ENCODE measurements at regions not wholly inside any gene's neighbourhood (a gene's known extent, or its start where the extent isn't known, plus 50 kb on each side); places are given as distances from the start of the nearest gene placed in this dataset.

DNA sequence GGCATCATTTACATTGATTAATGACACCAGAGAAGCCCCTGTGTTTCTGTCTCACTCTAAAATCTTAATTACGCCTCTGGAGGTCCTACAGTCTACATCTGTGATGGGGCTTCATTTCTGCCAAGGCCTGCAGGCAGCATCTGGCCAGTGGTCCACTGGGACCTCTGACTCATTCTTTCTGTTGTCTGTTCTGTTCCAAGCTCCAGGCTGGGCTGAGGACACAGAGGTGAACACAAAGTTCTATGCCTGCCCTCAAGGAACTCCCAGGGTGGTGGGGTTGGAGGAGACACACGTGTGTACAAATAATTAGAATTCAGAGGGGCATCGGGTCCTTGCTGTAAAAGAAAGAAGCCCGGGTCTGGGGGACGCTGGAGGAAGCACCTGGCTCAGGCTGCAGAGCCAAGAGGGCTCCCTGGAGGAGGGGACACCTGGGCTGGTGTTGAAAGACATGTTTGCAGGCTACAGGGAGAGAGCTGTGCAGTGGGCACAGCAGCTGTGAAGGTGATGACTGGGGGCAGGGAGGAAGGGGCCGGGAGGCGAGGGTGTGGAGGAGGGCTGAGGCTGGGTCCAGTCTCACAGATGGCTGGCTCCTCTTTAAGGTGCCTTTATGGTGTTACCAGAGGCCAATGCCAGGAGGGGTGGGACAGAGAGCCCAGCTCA lies 103.3 kb upstream of the PRR23E start:
- DNase-seq (ENCODE audit: low spot score): no peak

DNA sequence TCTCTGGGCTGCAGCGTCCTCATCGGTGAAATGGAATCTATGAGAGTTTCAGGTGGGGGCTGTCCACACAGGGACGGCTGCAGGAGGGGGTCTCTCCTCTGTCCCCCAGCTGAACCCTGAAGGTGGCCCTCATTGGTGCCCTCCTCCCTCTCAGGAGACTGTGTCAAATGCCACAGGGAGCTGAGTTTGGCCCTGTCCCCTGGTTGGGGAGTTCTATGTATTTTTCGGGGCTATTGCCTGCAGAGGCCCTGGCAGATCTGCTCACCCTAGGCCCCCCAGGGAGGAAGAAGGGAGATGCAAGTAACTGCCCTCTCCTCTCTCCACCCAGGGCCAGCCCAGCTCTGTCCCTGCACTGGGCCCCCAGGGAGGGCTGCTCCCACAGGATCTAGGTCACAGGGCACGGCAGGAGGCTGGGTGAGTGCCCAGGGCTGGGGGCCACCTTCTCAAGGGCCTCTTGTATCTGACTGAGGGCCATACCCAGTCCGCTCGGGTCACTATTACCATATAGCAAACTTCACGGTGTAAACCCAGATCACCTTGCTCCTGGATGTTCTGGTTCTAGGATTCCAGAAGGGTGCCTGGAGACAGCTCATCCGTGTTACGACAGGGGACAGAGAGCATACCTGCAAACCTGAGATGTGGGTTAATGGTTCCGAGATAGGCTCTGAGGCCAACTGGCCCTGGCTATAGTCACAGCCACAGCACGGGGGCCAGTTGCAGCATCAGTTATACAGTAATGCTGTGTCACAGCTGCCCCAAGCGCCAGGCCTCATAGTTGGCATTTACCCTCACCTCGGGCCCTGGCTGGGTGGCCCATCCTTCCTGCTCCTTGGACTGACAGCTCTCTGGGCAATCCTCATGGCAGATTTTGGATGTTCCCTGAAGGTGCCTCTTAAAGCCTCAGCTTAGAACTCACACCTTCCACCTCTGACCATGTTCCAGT lies 102.4 kb upstream of the PRR23E start:
- DNase-seq (ENCODE audit: low spot score): no peak

DNA sequence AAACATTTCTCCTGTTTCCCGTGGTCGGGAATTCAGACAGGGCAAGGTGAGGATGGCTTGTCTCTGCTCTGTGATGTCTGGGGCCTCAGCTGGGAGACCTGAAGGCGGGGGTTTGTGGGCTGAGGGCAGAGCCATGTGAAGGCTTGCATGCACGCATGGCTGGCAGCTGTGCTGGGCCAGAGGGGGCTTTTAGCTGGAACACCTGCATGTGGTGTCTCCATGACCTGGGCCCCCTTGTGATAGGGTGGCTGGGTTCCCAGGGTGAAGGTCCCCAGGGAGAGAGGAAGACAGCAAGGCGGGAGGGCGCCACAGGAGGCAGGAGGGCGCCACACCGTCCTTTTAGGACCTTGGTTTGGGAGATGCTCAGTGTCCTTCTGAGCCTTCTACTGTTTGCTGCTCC lies 101.6 kb upstream of the PRR23E start:
- DNase-seq (ENCODE audit: low spot score): no peak

DNA sequence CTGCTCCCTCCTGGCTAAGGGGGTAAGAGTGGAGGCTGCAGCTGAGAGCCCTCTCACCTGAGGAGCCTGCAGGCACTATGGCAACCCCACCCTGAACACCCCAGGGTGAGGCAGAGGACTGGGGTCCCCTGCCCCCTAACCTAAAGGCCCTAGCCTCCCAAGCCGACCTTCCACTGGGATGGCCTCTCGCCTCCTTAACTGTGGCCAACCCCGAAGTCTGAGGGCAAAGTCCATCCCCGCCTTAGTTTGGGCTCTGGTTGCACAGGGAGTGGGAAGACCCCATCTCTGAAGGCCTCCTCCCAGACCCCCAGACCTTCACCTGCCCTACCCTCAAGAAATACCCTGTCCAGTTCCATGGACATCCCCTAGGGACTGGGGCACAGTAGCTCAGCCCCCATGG lies 100.6 kb upstream of the PRR23E start:
- DNase-seq (ENCODE audit: low spot score): no peak

DNA sequence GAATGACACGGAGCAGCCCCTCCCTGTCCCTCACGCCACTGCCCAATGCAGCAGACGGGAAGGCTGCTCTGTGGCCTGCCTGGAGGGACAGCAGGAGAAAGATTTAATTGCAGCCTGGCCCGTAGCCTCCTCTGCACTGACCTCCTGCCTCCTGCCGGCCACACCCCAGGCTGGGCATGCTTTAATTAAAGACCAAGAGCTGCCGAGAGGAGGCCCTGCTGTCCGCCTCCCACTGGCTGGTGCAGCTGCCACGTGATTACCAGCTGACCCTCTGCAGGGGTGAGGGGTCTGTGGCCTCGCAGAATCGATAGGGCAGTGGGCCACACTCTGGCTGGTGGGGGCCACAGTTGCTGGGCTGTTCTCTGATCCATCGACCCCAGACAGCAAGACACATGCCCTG lies 100.2 kb upstream of the PRR23E start:
- no peak for DNase-seq (ENCODE audit: low spot score)

DNA sequence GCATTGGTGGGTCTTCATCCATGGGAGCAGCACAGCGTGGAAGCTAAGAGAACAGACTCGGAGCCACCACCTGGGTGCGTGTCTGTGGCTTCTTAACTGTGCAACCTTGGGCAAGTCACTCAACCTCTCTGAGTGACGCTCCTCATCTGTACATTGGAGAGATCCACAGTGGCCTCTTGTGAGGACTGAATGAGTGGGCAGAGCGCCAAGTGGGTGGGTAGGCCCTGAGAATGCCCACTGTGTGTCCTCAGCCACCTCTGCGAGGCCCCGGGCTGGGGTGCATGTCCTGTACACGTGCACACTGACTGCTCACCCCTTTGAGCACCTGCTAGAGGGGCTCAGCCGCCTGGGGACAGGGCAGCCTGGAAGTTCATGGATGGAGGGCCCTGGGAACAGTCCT lies 99.6 kb upstream of the PRR23E start:
- DNase-seq (ENCODE audit: low spot score): no peak

DNA sequence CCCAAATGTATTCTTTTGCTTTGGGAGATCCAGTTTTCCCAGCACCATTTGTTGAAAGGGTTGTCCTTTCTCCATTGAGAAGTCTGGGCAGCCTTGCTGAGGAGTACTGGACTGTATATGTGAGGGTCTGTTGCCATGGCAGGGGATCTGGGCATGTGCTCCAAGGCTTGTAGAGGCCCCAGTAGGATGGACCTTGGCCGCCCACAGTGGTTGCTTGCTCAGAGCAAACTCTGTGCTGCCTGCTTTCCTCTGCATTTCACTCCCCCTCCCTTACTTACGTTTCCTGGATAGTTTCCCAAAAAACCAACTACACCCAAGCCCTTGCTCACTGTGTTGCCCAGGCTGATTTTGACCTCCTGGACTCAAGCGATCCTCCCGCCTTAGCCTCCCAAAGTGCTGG lies 97.2 kb upstream of the PRR23E start:
- DNase-seq (ENCODE audit: low spot score): no peak

DNA sequence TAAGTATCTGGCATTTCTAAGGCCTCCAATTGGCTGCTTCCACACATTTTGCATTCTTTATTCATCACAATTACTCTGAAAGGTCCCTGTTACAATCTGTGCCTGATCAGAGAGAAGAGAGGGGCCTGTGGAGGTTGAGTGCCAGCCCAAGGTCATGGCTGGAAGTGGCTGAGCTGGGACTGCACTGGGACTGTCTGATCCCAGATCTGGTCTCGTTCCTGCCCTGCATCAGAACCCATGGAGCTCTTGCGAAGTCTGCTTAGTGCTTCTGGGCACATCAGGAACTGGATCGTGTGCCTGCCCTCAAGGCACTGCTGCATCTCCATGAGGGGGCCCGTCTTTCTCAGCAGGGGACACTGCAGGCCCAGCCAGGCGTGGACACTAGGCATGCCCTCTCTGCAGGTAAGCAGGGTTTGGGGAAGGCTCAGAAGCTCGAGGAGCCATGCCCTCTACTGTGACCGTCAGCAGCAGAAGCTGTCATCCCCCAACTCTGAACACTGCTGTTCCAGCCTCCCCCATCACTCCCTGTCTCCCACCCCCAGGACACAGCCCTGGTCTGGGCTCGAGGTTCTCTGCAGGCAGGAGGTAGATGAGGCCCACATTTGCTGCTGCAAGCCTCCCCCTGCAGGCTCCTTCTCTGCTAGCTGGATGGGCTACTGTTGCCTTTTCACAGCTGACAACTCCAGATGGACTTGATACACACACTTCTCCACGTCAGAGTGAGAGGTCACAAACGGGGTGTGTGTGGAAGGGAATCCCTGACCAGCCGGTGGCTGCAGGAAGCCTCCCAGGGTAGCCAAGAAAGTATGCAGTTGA lies 96.5 kb upstream of the PRR23E start:
- DNase-seq (ENCODE audit: low spot score): no peak

DNA sequence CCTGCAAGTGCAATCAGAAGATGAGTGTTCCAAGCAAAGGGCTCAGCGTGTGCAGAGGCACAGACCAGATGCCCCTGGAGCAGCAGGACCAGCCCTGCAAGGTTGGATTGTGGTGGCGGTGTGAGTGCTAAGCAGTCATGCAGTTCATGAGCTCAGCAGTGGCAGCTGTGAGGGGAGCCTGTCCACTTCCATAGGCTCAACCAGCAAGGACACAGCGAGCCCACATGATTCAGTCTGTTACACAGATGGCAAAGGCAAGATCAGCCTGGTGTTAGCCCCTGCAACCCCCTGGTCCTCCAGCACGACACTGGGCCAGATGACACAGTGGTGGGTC lies 95.9 kb upstream of the PRR23E start:
- DNase-seq (ENCODE audit: low spot score): no peak

DNA sequence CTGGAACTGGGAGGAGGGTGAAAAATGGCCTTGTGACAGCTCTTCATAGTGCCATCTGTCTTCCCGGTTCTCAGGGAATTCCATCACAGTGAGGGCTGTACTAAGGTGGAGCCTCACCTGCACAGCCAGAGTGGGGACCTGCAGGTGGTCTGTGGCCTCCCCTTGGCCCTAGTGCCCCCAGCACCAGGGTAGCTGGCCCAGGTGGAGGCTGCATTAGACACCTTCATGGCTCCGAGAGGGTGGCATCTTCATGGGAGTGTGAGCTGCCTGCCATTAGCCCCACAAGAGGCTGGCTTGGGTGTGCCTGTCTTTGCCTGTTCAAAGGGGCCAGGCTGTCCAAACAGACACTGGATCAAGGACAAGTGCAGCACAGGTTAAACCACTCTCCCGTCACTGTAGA lies 95.5 kb upstream of the PRR23E start:
- no peak for DNase-seq (ENCODE audit: low spot score)

DNA sequence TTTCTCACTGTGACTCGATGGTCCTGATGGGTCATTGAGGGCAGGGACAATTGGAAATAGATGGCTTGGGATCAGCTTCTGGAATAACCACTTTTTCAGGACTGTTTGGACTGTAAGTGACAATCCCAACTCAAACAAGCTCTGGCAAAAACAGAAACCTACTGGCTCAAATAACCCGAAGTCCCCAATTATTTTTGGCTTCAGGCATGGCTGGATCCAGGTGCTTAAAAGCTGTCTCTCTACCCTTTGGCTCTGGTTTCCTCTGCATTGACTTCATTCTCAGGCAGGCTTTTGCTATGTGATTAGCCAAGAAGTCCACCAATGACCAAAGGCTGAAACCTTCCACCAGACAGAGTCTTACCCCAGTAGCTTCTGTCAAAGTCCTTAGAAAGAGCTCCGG lies 92.9 kb upstream of the PRR23E start:
- no peak for DNase-seq (ENCODE audit: low spot score)

DNA sequence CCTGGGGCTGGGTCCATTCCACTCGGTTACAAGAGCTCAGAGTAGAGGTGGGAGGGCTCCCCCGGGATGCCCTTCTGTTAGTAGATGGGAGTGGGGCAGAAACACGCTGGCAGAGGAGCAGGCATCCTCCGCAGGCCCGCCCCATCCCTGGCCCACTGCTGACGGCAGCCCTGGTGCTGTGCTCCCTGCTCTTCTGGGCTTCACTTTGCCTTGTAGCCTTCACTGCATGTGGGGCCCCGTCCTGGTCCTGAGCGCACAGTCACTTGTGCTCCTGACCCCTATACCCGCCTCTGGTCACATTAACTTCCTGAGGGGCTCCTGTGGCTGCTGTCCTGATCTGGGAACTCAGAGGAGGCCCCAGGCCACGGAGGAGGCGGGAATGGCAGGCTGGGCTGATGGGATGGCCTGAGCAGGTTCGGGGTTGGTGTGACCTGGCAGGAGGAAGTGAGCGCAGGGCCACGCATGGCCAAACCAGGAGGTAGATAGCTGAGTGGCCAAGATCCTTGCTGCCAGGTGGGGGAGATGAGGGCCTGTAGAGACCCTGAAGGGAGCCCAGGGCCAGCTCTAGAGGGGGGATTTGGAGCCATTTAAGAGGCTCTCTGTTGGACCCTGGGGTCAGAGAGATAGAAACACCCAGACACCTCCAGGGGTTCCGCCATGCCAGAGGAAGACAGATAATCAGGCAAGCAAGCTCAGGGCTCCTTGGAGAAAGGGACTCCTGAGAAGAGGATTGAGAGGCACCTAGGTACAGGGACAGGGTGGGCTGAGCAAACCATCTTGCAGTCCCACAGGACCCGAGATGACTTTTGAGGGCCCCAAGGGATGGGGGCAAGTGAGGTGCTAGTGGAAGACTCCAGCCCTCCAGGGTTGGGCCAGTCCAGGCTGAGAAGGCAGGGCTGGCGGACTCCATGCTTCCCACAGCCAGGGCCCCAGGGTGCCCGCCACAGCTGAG lies 92.2 kb upstream of the PRR23E start:
- no peak for DNase-seq (ENCODE audit: low spot score)

DNA sequence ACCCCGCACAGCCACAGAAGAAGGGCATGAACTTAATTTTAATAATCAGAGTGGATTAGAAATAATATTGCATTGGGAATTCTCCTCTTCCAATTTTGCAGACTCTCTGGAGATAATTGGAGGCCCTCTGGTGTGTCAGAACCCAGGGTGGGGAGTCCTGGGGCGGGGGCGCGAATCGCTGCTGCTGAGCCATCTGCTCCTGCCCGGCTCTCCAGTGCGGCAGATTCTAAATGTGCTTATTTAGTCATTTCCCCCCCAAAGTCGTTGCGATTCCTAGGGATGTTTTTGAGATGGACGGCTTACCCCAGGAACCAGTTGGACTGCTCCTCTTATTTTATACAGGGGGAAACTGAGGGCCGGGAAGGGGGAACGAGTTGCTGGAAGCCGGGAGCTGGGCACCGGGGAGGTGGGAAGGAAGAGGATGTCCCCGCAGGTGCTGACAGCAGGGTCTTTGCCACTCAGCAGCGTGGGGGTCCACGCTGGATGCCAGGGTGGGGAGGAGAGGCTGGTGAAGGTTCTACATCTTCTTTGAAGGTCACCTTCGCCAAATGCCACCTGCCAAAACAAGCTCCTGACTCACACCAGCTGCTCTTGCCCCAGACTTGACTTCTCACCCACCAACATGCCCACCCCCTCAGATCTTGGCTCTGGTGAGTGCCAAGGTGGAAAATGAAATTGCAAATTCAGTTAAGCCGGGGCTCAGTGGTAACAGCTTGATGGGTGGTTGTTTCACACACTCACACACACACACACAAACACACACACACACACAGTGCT lies 91.3 kb upstream of the PRR23E start:
- DNase-seq (ENCODE audit: low spot score): no peak

DNA sequence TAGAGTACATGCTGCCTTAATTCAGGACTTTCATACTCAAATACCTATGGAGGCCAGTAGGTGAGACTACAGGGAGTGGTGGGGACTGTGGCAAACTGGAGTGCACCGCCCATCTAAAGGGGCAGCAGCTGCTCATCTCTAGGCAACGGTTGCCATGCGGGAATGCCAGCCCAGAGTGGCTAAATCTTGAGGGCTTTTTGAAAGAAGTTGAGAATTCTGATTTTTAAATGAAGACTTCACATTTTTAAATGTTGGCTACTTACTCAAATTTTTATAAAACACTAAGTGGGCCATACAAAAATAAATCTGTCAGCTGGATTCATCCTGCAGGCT lies 90.8 kb upstream of the PRR23E start:
- no peak for DNase-seq (ENCODE audit: low spot score)

DNA sequence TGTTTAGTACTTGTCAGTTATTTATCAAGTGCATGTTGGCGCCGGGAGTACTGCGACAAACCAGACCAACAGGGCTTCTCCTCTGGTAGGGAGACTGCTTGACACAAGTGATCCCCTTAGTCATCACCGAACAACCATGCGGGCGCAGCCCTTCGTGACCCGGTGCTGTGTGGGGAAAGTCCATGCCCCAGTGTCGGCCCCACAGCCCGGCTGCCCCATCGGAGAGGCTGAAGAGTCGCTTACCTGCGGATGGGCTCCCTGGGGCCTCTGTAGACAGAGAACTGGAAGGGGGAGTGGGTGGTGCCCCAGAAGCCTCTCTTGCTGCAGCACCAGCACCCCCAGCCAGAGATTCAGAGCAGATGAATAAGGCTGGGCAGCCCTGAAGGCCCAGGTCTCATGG lies 90.3 kb upstream of the PRR23E start:
- no peak for DNase-seq (ENCODE audit: low spot score)

DNA sequence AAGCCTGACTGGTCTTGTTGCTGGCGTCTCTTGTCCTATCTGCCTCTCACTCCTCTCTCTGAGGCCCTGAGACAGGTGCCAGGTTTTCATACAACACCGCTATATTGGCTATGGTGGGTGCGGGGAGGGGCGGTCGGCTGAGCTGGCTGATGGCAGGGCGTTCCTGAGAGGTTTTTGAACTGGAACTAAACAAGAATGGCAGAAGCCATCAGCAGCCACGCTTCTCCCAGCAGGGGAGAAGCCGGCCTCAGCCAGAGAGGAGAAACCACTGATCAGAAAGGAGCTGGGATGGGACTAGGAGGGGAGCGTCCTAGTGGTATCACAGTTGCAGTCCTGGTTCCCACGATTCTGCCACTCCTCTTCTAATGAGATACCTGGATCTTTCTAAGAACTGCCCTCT lies 89.9 kb upstream of the PRR23E start:
- no peak for DNase-seq (ENCODE audit: low spot score)

DNA sequence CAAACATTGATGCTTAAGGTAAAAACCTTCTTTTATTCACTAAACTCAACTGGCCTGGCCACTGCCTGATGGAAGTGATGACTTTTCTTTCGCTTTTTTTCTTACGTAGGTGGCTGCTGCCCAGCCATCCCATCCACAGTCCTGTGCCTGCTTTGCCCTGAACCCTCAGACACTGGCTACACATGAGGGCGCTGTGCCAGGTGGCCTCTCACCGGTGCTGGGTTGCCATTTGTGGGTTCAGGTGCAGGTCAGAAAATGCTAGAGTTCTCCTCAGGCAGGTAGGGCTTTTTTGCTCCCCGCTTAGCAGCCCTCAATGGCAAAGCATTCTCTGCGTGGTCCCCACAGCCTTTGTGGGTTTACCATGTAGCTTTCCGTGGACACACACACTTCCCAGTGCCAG lies 88.3 kb upstream of the PRR23E start:
- DNase-seq (ENCODE audit: low spot score): no peak

DNA sequence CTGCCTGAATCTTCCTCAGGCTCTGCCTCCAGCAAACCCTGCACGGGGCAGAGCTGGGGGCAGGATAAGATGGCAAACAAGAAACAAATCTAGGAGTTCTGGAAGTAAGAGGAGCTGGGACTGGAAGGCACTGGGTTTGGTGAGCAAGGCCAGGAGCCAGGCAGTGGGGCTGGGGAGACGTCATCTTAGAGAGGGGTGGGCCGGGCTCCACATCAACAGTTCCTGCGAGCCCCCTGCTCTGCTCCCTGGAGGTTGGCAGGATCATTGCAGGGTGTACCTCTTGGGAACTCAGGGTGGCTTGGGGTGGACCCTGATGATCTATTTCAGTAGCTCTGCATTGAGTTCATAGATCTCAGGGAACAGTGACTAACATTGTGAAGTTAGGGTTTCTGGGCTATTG lies 87.3 kb upstream of the PRR23E start:
- DNase-seq (ENCODE audit: low spot score): no peak

DNA sequence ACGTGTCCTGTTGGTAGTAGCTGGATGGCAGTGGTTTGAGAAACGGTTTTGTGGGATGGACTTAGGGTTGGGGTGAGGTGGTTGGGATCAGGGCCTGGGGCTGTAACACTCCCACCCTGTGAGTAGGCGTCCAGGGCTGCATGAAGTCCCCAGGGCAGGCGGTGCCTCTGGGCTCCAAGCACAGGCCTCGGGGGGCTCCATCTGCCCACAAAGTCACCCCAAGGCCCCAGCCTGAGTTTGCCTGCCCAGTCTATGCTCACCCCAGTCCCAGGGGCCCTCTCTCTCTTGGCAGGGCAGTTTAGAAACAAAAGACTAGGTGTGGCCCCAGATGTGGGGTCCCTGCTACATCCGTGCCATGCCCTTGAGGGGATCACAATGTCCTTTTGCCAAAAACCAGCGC lies 86.9 kb upstream of the PRR23E start:
- DNase-seq (ENCODE audit: low spot score): no peak

DNA sequence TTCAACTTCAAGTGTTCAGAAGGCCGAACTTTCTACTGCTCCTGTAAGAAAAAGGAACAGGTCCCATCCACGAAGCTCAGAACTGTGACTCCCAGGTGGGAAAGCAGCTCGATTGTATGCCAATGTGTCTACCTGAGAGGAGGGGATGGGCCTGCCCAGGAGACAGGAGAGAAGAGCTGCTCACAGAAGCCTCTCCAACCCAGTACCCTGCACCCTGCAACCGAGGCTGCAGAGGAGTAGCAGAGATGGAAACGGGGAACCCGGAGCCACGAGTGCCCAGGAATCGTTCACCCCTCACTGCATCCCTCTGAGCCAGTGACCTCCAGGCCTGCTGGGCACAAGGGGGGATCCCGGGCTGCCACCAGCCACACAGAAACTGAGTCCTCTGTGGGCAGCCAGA lies 86.5 kb upstream of the PRR23E start:
- DNase-seq (ENCODE audit: low spot score): no peak

DNA sequence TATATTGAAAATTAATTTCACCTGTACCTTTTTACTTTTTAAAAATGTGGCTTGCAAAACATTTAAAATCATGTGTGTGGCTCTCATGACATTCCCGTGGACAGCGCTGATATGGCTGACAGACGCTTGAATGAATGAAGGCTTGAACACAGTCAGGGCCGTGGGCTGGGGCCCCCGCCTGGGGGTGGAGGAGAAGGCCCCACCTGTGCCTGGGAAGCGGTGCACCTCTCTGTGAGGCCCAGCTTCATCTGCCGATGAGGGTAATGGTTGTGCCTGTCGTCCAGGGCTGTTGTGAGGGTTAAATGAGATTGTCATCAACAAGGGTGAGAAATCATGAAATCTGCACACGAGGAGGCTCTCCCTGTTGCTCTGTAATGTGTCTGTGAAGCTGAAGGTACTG lies 85.9 kb upstream of the PRR23E start:
- DNase-seq (ENCODE audit: low spot score): no peak

Measured in germinal center (tissue), 1 donor.